Upper lobe of left lung (tissue), 4 donors: ENCODE measurements at regions not wholly inside any gene's neighbourhood (a gene's known extent, or its start where the extent isn't known, plus 50 kb on each side); places are given as distances from the start of the nearest gene placed in this dataset.

Source experiments
- CTCF ChIP-seq, 6 experiments: fragments of 450-650 bp in 4 of 6; fragments of 200-600 bp in 2 of 6; sonication (generic) in 2 of 6; IDR thresholded peaks; one replicate each; pipeline ENCODE4 v1.5.1; 2016 to 2019; ENCODE audit warnings: antibody characterized with exemption in 6 of 6
- EP300 ChIP-seq, 4 donors: sonication (generic); formaldehyde crosslinking; IDR thresholded peaks; one replicate each; pipeline ENCODE4 v1.5.1; 2017; ENCODE audit warnings: antibody characterized with exemption in 4 of 4, control low read depth in 2 of 4
- POLR2A ChIP-seq, 4 donors: fragments of 450-650 bp; IDR thresholded peaks; one replicate each; pipeline ENCODE4 v1.5.1; 2016 to 2017; ENCODE audit warnings: antibody characterized with exemption in 4 of 4, mild to moderate bottlenecking in 2 of 4
- POLR2AphosphoS5 ChIP-seq, 2 donors: sonication (generic); formaldehyde crosslinking; IDR thresholded peaks; one replicate each; pipeline ENCODE4 v1.5.1; 2017; ENCODE audit warnings: antibody characterized with exemption in 2 of 2

GRCh38 chr15:81074773-81075172 lies 59.3 kb upstream of the CFAP161 start:
- TF ChIP-seq CTCF (IDR thresholded peaks at IDR 0.05): no peak
- no peak for TF ChIP-seq POLR2AphosphoS5 (IDR thresholded peaks at IDR 0.05)
- TF ChIP-seq EP300 (IDR thresholded peaks at IDR 0.05): no peak
- no peak for TF ChIP-seq POLR2A (IDR thresholded peaks at IDR 0.05)
